Erythroblast (primary cell): ENCODE measurements at regions not wholly inside any gene's neighbourhood (a gene's known extent, or its start where the extent isn't known, plus 50 kb on each side); places are given as distances from the start of the nearest gene placed in this dataset.

Experiments used
- GATA1 ChIP-seq: IDR thresholded peaks from 2 replicates; pipeline ENCODE4 v1.6.1; 2011; ENCODE audit warnings: low read depth, mild to moderate bottlenecking, control low read depth, low read length, moderate library complexity
- POLR2A ChIP-seq: IDR thresholded peaks from 2 replicates; pipeline ENCODE4 v1.6.1; 2011; ENCODE audit warnings: mild to moderate bottlenecking, low read length

GRCh38 chr10:64494901-64495300 is 973.7 kb downstream of the REEP3 start:
- TF ChIP-seq POLR2A (no peak), GATA1 (no peak)
